Type B pancreatic cell (in vitro differentiated cells): ENCODE measurements at regions not wholly inside any gene's neighbourhood (a gene's known extent, or its start where the extent isn't known, plus 50 kb on each side); places are given as distances from the start of the nearest gene placed in this dataset.
"Not testable (repeated sequence)": the region's sequence is repeated elsewhere in the genome, so short reads cannot be mapped to it uniquely, and the experiment has no call there.

ENCODE experiments used
- DNase-seq: peaks from one replicate; pipeline ENCODE4 v3.0.0; 2021; ENCODE audit warnings: mixed read lengths; ENCODE audit not compliant: unreplicated experiment; ENCODE audit errors: extremely low spot score
- H3K27ac Mint-ChIP-seq: 2 replicates; pipeline ENCODE4 v1.8.0; 2021; ENCODE audit warnings: mild to moderate bottlenecking, mixed read lengths
- H3K27me3 Mint-ChIP-seq: 2 replicates; pipeline ENCODE4 v1.8.0; 2021; ENCODE audit warnings: mixed read lengths
- H3K36me3 Mint-ChIP-seq: 2 replicates; pipeline ENCODE4 v1.8.0; 2021; ENCODE audit warnings: mixed read lengths
- H3K4me1 Mint-ChIP-seq: one replicate; pipeline ENCODE4 v1.8.0; 2021; ENCODE audit warnings: mixed read lengths; ENCODE audit not compliant: unreplicated experiment
- H3K4me3 Mint-ChIP-seq: 2 replicates; pipeline ENCODE4 v1.8.0; 2021; ENCODE audit warnings: mild to moderate bottlenecking, mixed read lengths
- H3K9me3 Mint-ChIP-seq: 2 replicates; pipeline ENCODE4 v1.8.0; 2021; ENCODE audit warnings: mixed read lengths
- TF ChIP-seq, protein P1 (sequence below): fragments of 200-600 bp; sonication (generic); conservative IDR thresholded peaks from 2 replicates; pipeline ENCODE4 v1.5.0; 2021; ENCODE audit warnings: antibody characterized with exemption, mild to moderate bottlenecking

DNA sequence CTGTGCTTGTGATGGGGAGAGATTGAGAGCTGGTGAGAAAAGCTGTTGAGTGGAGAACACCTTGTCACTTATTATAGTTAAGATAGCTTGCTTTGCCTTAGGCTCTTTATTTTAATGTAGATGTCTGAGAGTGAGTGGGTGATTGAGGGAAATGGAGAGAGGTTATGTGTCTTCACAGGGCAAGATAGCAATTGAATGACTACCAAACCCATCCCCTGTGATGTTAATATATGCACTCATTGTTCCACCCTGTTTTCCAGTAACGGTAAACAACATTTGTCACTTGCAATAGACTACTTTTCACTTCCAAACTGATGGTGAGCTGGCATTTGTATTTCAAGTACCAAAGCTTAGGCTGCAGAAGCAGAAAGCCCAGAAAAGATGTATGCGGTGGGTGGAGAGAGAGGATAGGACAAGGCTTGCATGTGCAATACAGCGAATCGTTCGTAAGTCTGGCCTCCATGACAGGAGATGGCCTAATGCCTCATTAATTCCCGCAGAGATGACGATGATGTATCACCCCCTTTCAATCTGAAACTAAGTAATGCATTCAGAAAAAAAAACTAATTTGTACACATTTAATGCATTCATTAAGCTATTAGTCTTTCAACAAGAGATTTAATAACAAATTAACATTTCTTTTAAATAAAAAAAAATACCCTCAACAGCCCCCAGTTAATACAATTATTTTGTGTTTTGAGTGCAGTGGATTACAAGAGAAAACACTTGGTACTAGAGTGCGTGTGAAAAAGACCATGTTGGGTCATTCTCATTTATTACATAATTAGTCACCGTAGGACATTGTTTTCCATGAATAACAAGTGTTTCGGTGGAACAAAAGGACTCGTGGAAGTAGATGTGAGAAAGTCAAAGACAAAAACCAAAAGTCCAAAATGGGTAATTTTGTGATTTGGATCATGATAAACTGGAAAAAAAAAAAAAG lies 699.0 kb downstream of the BRINP1 start:
- TF ChIP-seq, protein P1, sequence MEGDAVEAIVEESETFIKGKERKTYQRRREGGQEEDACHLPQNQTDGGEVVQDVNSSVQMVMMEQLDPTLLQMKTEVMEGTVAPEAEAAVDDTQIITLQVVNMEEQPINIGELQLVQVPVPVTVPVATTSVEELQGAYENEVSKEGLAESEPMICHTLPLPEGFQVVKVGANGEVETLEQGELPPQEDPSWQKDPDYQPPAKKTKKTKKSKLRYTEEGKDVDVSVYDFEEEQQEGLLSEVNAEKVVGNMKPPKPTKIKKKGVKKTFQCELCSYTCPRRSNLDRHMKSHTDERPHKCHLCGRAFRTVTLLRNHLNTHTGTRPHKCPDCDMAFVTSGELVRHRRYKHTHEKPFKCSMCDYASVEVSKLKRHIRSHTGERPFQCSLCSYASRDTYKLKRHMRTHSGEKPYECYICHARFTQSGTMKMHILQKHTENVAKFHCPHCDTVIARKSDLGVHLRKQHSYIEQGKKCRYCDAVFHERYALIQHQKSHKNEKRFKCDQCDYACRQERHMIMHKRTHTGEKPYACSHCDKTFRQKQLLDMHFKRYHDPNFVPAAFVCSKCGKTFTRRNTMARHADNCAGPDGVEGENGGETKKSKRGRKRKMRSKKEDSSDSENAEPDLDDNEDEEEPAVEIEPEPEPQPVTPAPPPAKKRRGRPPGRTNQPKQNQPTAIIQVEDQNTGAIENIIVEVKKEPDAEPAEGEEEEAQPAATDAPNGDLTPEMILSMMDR, result no peak
- no peaks in the 10 kb centered on the region for H3K27me3 Mint-ChIP-seq
- no peaks in the 10 kb centered on the region for H3K36me3 Mint-ChIP-seq
- DNase-seq, result no peak
- H3K9me3 Mint-ChIP-seq, result no peaks in the 10 kb centered on the region
- H3K4me1 Mint-ChIP-seq, result no peaks in the 10 kb centered on the region
- H3K4me3 Mint-ChIP-seq, result no peak overlapping the region
- H3K27ac Mint-ChIP-seq, result no peak overlapping the region

DNA sequence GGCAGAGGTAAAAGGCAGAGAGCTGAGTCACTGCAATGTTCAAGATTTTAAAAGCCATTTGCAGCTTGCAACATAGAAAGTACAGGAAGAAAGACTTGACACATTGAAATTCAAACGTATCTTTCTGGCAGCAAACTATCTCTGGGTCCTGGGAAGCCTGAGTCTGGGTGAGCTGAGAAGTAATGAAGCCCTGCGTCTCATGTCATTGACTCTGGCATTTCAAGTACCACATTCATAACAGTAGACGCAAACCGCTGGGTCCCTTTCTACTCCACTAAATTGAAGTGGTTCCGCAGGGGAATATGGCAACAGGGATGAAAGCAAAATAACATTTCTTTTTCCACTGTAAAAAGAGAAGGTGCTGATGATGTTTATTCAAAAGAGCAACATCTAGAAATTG lies 694.3 kb downstream of the BRINP1 start:
- DNase-seq, result no peak
- H3K27ac Mint-ChIP-seq, result no peak overlapping the region
- H3K36me3 Mint-ChIP-seq, result no peaks in the 10 kb centered on the region
- no peaks in the 10 kb centered on the region for H3K9me3 Mint-ChIP-seq
- H3K4me3 Mint-ChIP-seq, result no peak overlapping the region
- H3K27me3 Mint-ChIP-seq, result no peaks in the 10 kb centered on the region
- TF ChIP-seq, protein P1, result no peak
- H3K4me1 Mint-ChIP-seq, result no peaks in the 10 kb centered on the region

DNA sequence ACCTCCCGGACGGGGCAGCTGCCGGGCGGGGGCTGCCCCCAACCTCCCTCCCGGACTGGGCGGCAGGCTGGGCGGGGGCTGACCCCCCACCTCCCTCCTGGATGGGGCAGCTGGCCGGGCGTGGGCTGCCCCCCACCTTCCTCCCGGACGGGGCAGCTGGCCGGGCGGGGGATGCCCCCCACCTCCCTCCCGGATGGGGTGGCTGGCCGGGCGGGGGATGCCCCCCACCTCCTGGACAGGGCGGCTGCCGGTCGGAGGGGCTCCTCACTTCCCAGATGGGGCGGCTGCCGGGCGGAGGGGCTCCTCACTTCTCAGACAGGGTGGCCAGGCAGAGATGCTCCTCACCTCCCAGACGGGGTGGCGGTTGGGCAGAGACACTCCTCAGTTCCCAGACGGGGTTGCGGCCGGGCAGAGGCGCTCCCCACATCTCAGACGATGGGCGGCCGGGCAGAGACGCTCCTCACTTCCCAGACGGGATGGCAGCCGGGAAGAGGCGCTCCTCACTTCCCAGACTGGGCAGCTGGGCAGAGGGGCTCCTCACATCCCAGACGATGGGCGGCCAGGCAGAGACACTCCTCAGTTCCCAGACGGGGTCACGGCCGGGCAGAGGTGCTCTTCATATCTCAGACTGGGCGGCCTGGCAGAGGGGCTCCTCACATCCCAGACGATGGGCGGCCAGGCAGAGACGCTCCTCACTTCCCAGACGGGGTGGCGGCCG lies 691.1 kb downstream of the BRINP1 start:
- H3K4me1 Mint-ChIP-seq, H3K27me3 Mint-ChIP-seq, DNase-seq, H3K36me3 Mint-ChIP-seq, H3K4me3 Mint-ChIP-seq, H3K9me3 Mint-ChIP-seq, H3K27ac Mint-ChIP-seq: not testable (repeated sequence)

DNA sequence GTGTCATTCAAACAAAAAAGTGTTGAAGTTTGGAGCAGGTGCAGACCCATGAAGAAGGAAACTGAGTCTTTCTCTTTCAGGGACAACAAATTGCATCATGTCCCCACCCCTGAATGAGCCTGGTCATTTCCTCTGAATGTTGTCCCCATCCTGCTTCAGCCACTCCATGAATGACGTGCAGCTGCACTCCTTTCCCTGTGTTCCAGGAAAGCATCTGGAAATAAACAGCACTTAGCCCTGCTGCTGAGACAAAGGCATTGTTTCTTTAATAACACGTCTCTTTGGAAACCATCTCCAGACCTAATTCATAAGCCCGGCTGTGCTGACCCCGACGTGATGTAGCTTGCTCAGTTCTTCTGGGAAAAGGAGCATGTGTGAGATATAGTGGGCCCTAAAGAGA lies 682.3 kb downstream of the BRINP1 start:
- DNase-seq, result no peak
- Mint-ChIP-seq H3K27ac (no peak overlapping the region), H3K9me3 (no peaks in the 10 kb centered on the region), H3K4me3 (no peak overlapping the region), H3K4me1 (no peaks in the 10 kb centered on the region), H3K27me3 (peaks cover 3% of the 10 kb centered on the region), H3K36me3 (no peaks in the 10 kb centered on the region)
- TF ChIP-seq, protein P1, result no peak

DNA sequence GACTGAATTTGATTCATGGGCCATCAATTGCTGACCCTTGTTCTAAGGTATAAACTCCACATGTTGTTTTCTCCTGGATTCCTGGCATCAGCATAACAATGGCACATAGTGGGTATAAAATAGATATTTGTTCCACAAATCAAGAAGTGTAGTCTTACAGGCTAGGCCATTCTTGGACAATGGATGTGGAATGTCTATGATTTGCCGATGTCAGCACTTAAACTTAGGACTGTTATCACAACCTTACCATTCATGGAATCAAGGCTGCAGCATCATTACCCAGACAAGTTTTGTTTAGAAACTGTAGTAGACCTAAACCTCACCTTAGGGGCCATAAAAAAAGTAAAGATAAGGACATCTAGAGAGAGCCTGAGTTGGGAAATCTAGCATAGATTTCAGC lies 680.0 kb downstream of the BRINP1 start:
- TF ChIP-seq, protein P1, result no peak
- Mint-ChIP-seq H3K4me1 (no peaks in the 10 kb centered on the region), H3K36me3 (no peaks in the 10 kb centered on the region), H3K9me3 (no peaks in the 10 kb centered on the region), H3K4me3 (no peak overlapping the region), H3K27me3 (no peaks in the 10 kb centered on the region), H3K27ac (no peak overlapping the region)
- DNase-seq, result no peak

DNA sequence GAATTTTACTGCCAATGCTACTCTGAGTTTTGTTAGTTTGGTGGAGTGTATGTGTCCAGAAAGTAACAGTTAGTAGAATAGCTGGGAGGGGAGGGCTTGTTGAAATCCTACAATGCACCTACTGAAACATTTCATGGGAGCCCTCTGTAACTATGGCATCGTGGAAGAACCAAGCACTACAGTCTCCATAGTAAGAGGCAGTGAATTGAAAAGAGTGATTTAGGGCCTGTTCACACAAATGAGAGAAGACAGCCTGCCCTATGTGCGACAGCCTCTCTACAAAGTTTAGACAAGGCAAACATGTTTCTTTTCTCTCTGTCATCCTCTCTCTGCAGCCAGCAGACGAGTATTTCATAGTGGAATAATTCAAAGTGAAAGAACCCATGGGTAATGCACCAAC lies 676.6 kb downstream of the BRINP1 start:
- TF ChIP-seq, protein P1, result no peak
- Mint-ChIP-seq H3K4me3 (no peak overlapping the region), H3K9me3 (no peaks in the 10 kb centered on the region), H3K27ac (no peak overlapping the region), H3K27me3 (no peaks in the 10 kb centered on the region), H3K4me1 (no peaks in the 10 kb centered on the region), H3K36me3 (no peaks in the 10 kb centered on the region)
- no peak for DNase-seq
